GM19043 (cell line): ENCODE measurements at regions not wholly inside any gene's neighbourhood (a gene's known extent, or its start where the extent isn't known, plus 50 kb on each side); places are given as distances from the start of the nearest gene placed in this dataset.
"Not testable (repeated sequence)": the region's sequence is repeated elsewhere in the genome, so short reads cannot be mapped to it uniquely, and the experiment has no call there.

Experiments
- ATAC-seq: cut with Tn5 transposase; IDR thresholded peaks from one replicate; pipeline ENCODE4 v1.9.1; 2021; ENCODE audit warnings: low read depth; ENCODE audit not compliant: unreplicated experiment

- ATAC-seq: no peak
Measured at GRCh38 chr3:43236008-43236407, 50.3 kb upstream of the SNRK start.

DNA sequence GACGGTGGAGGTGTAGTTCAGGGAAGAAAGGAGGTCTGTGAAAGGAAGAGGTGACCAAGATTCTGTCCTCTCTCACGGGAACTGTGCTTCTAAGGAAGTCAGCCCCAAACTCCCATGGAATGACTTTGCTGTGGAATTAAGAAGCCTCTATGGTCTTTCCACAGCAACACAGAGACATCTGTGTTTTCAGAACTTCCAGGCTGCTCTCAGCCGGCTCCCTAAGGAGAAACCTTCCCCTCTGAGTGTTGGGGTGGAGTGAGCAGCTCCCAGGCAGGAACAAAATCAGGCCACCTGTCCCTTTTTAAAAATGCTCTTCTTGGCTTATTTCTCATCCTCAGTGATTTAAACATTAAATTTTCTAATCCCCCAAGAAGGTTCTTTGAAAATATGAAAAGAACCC lies 53.3 kb upstream of the SNRK start:
- ATAC-seq: no peak

GRCh38 chr3:43231276-43232000 lies 54.9 kb upstream of the SNRK start:
- no peak for ATAC-seq

- ATAC-seq: not testable (repeated sequence)
Measured at GRCh38 chr3:43229865-43230264, 56.5 kb upstream of the SNRK start.

DNA sequence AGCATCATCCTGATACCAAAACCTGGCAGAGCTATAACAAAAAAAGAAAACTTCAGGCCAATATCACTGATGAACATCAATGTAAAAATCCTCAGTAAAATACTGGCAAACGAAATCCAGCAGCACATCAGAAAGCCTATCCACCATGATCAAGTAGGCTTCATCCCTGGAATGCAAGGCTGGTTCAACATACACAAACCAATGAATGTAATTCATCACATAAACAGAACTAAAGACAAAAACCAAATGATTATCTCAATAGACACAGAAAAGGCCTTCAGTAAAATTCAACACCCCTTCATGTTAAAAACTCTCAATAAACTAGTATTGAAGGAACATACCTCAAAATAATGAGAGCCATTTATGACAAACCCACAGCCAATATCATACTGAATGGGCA lies 58.7 kb upstream of the SNRK start:
- not testable (repeated sequence) for ATAC-seq

- ATAC-seq: no peak
Measured at GRCh38 chr3:43224405-43225073, 61.8 kb upstream of the SNRK start.

DNA sequence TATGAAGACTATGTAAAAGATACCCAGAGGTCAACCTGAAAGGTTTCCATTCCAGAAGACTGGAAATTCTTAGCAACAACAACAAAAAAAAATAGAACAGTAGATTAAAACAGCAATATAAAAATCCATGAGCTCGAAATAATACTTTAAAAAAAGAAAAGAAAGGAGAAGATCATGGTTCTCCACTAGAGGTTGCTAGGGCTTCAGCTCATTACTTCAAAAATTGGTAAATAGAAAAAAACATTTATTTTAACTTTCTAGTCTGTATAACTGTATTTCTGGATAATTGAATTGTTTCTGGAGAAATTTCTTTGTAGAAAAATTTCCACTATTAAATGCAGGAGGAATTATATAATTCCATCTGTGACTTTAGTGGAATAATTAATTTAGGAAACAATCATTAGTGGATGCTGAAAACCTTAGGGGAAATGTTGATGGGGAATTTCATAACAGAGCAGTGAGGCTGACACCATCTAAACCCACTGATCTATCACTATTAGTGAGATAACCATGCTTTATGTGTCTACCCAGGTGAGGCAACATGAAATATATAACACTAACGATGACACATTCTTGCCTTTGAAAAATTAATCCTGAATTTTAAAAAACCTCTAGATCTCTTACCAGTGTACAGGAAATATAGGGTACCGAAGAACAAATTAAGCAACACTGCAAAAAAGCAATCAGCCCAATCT lies 62.5 kb upstream of the SNRK start:
- ATAC-seq: no peak

GRCh38 chr3:43222590-43222989 lies 63.8 kb upstream of the SNRK start:
- no peak for ATAC-seq

DNA sequence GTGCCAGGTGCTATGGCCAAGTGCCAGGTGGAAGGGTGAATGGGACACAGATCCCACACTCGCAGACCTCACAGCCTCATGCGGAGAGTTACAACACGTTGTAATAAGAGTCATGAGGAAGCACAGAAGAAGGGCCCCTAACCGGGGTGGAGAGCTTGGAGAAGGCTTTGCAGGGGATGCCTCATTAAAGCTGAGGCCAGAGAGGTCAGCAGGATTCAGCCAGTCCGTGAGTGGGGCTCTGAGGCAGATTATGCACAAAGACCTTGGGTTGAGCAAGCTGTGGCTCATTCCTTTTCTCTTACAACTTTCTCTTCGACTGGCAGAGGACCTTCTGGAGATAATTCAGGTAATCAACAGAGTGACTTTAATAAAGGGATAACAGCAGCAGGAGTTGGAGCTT lies 65.3 kb upstream of the SNRK start:
- no peak for ATAC-seq

GRCh38 chr3:43219616-43220015 lies 66.7 kb upstream of the SNRK start:
- no peak for ATAC-seq

- no peak for ATAC-seq
Measured at GRCh38 chr3:43218921-43219320, 67.4 kb upstream of the SNRK start.

DNA sequence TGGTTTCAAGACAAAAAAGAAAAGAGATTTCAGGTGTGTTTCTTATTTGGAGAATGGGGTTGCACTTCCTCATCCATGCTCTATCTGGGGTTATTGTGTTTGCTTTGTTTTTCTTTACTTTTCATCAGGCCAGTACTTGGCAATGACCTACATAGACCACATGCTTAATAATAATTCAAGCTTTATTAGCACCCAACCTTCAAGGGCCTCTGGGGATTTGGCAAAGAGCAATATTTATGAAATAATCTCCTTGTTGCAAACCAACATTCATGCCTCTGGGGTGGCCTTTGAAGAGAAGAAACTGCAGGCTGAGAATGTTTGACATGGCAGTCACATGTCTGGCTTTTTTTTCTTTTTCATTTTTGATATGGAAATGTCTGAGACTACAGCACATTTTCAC lies 68.2 kb upstream of the SNRK start:
- no peak for ATAC-seq

DNA sequence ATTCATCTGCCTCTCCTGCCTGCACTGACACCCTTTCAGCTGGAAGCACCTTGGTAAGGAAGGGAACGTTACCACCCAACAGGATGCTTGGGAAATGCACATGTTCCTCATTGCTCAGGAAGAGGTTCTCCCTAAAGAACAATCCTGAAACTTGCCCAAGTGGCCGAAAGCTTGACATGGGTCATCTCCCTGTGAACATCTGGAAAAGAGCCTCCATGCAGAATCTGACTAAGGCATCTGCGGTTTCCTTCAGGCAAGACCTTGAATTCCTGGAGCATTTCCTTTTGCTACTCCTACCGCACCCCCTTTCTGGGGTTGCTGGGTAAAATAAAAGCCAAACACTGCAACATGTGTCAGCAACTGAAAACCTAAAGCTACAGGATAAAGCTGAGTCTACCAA lies 68.7 kb upstream of the SNRK start:
- no peak for ATAC-seq

- no peak for ATAC-seq
Measured at GRCh38 chr3:43217206-43217605, 69.1 kb upstream of the SNRK start.

DNA sequence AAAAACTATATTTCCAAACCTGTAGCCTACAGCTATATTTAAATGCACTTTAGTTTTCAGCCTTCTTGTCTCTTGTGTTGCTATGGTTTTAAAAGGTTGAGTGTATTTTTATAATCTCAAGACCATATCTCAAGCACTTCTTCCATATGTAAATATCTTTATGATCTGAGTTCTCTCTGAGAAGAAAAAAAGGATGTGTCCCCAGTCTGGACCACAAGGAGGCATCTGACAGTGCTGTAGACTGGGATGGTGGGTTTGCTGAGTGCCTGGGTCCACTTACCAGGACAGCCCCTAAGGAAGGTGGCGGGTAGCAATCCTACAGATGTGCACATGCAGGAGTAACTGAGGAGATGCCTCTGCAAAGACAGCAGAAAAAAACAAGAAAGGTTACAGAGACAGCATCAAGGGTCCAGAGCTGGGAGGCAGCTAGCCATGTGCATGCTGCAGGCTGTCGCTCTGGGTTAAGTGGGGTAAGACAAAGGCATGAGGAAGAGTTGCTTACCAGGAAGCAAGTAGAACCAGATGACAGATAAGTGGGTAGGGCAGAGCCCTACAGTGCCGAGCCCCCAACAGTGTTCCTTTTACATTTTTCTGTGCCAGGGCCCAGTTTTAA lies 70.6 kb upstream of the SNRK start:
- ATAC-seq: no peak

DNA sequence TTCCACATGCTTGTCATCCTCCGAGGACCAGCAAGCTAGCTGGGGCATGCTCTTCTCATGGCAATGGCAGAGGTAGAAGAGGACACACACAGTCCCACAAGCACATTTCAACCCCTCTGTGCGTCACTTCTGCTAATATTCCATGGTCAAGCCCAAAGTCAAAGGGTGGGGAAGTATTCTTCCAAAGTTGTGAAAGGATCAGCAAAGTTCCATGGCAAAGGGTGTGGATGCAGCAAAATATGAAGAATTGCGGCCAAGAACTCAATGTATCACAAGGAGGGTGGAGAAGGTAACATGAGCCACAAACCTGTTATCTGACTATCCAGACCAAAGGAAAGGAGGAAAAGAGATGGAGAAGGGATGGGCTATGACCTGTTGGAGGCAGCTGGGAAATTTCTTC lies 71.2 kb upstream of the SNRK start:
- ATAC-seq: no peak

DNA sequence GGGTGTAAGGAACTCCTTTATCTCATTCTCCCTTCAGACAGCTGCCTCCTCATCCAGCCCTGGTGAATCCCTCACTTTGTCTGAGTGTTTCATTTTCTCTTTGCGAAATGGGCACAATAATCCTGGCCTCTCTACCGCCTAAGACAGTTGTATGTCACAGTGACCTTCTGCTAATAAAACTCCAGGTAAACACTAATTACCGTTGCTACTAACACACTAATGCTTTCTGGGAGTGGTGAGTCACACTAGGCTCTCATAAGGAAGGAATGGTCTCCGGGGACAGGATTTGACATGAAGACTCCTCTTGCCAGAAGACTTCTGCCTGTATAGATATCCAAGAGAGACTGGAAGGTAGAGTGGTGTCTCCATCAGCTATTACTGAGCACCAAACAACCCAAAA lies 71.7 kb upstream of the SNRK start:
- no peak for ATAC-seq

DNA sequence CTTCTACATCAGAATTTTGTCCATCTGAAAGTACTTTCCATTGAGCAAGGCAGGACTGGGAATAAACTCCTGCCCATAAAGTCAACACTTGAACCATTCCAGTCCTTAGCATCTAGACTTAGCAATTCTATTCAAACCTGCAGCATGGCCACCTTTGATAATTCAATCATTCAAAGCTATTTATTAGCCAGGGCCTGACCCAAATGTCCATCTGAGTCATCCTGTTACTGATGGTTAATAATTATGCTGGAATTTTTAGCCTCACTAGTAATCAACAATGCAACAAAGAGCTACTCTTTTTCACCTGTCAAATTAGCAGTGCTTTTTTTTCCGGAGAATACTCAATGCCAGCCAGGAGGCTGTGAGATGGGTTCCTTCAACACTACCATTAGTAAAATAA lies 72.7 kb upstream of the SNRK start:
- ATAC-seq: no peak

GRCh38 chr3:43212914-43213611 lies 73.3 kb upstream of the SNRK start:
- no peak for ATAC-seq

DNA sequence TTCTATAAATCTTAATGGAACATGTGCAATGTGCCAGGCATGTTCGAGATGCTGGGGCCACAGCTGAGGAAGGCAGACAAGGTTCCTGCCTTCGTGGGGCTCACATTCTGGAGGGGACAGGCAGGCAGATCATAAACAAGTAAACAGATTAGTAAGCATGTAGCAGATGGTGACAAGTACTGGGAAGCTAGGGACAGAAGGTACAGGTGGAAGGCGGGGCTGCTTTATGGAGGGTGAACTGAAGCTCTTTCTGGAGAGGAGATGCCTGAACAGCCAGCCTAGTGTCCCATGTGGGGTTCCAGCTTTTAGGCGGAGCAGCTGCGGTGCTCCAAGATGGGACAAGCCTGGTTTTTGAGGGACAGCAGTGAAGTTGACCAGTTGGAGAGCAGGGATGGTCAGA lies 74.7 kb upstream of the SNRK start:
- no peak for ATAC-seq
